IPS DF 6.9 (cell line): ENCODE measurements at regions not wholly inside any gene's neighbourhood (a gene's known extent, or its start where the extent isn't known, plus 50 kb on each side); places are given as distances from the start of the nearest gene placed in this dataset.

ENCODE experiments used
- DNase-seq: peaks from one replicate; pipeline ENCODE4 v3.0.0-alpha.2; 2013; ENCODE audit warnings: low read depth, low spot score
- H3K27ac ChIP-seq: one replicate; pipeline ENCODE4 v1.5.1; 2013; ENCODE audit warnings: low read length, control low read depth
- H3K27me3 ChIP-seq: 2 replicates; pipeline ENCODE4 v1.6.1; 2013; ENCODE audit warnings: mild to moderate bottlenecking, low read length; ENCODE audit not compliant: control insufficient read depth, insufficient read depth
- H3K36me3 ChIP-seq: 2 replicates; pipeline ENCODE4 v1.6.1; 2013; ENCODE audit warnings: low read length; ENCODE audit not compliant: control insufficient read depth, insufficient read depth
- H3K4me1 ChIP-seq: 2 replicates; pipeline ENCODE4 v1.6.1; 2013; ENCODE audit warnings: low read length; ENCODE audit not compliant: control insufficient read depth, insufficient read depth
- H3K4me3 ChIP-seq: 2 replicates; pipeline ENCODE4 v1.5.1; 2013; ENCODE audit warnings: mild to moderate bottlenecking, low read length
- H3K9me3 ChIP-seq: 2 replicates; pipeline ENCODE4 v1.6.1; 2013; ENCODE audit warnings: low read length, inconsistent platforms; ENCODE audit not compliant: control insufficient read depth, insufficient read depth
- WGBS: extraction: QIAGEN DNeasy Blood & Tissue Kit; methylation state at CpG from one replicate; pipeline ENCODE4 v1.1.7; 2013; ENCODE audit warnings: mixed read lengths, missing lambda C conversion rate; ENCODE audit not compliant: insufficient read length, insufficient coverage; 5-methylcytosine and 5-hydroxymethylcytosine counted together

GRCh38 chr7:13542451-13542850 lies 447.0 kb downstream of the ETV1 start:
- no peaks in the 10 kb centered on the region for H3K36me3 ChIP-seq
- peak; percentile 16 for DNase-seq
- no CpG with 5 or more reads among the region's 4 CpGs for WGBS

GRCh38 chr7:13551503-13551902 lies 438.0 kb downstream of the ETV1 start:
- Histone ChIP-seq H3K27me3 (no peaks in the 10 kb centered on the region), H3K4me1 (no peaks in the 10 kb centered on the region), H3K27ac (no peak overlapping the region), H3K9me3 (no peaks in the 10 kb centered on the region), H3K4me3 (no peak overlapping the region), H3K36me3 (no peaks in the 10 kb centered on the region)
- no peak for DNase-seq
- no CpG with 5 or more reads among the region's 3 CpGs for WGBS

More at GRCh38 chr7:13542451-13542850, 447.0 kb downstream of the ETV1 start:
- Histone ChIP-seq H3K4me3 (no peak overlapping the region), H3K27ac (no peak overlapping the region), H3K4me1 (no peaks in the 10 kb centered on the region), H3K27me3 (no peaks in the 10 kb centered on the region), H3K9me3 (no peaks in the 10 kb centered on the region)

GRCh38 chr7:13560441-13560840 lies 429.0 kb downstream of the ETV1 start:
- Histone ChIP-seq H3K9me3 (no peaks in the 10 kb centered on the region), H3K4me1 (no peaks in the 10 kb centered on the region), H3K36me3 (no peaks in the 10 kb centered on the region), H3K4me3 (no peak overlapping the region), H3K27me3 (no peaks in the 10 kb centered on the region), H3K27ac (no peak overlapping the region)
- DNase-seq = no peak

GRCh38 chr7:13563257-13563656 lies 426.2 kb downstream of the ETV1 start:
- whole genome bisulfite sequencing = no CpG with 5 or more reads among the region's 3 CpGs

GRCh38 chr7:13563680-13564079 lies 425.8 kb downstream of the ETV1 start:
- DNase-seq = no peak
- H3K9me3 ChIP-seq = no peaks in the 10 kb centered on the region
- no peaks in the 10 kb centered on the region for H3K4me1 ChIP-seq
- no peaks in the 10 kb centered on the region for H3K27me3 ChIP-seq
- no peak overlapping the region for H3K4me3 ChIP-seq
- no CpG with 5 or more reads among the region's 5 CpGs for WGBS
- H3K36me3 ChIP-seq = no peaks in the 10 kb centered on the region
- no peak overlapping the region for H3K27ac ChIP-seq

More at GRCh38 chr7:13563257-13563656, 426.2 kb downstream of the ETV1 start:
- H3K27me3 ChIP-seq = no peaks in the 10 kb centered on the region
- no peaks in the 10 kb centered on the region for H3K36me3 ChIP-seq
- no peak overlapping the region for H3K27ac ChIP-seq
- no peak overlapping the region for H3K4me3 ChIP-seq
- H3K9me3 ChIP-seq = no peaks in the 10 kb centered on the region
- no peak for DNase-seq
- H3K4me1 ChIP-seq = no peaks in the 10 kb centered on the region

GRCh38 chr7:13577566-13578145 lies 411.8 kb downstream of the ETV1 start:
- Histone ChIP-seq H3K27me3 (no peaks in the 10 kb centered on the region), H3K9me3 (no peaks in the 10 kb centered on the region), H3K36me3 (no peaks in the 10 kb centered on the region), H3K4me3 (no peak overlapping the region), H3K27ac (no peak overlapping the region), H3K4me1 (no peaks in the 10 kb centered on the region)
- no CpG with 5 or more reads among the region's 3 CpGs for WGBS
- DNase-seq = no peak

DNA sequence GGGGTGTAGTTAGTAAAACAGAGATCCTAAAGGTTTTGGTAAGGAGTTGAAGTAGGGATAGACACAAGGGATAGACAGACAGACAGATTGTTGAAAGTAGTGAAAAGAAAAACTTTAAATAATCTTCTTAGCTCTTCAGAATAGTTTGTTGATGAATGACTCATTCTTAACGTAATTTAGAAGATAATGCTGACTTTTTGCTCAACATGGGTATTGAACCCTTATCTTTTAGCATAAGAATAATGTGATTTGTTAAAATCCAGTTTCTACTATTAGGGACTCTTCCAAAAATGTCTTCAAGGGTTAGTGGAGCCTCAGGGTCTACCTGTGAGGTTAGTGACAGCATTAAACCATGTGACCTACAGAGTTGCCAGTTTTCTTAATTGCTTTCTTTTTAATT lies 411.2 kb downstream of the ETV1 start:
- Histone ChIP-seq H3K4me3 (no peak overlapping the region), H3K4me1 (no peaks in the 10 kb centered on the region), H3K27ac (no peak overlapping the region), H3K27me3 (no peaks in the 10 kb centered on the region), H3K36me3 (no peaks in the 10 kb centered on the region), H3K9me3 (no peaks in the 10 kb centered on the region)
- DNase-seq = no peak
- WGBS = no CpG with 5 or more reads among the region's 1 CpG

- Histone ChIP-seq H3K9me3 (no peaks in the 10 kb centered on the region), H3K27ac (no peak overlapping the region), H3K27me3 (no peaks in the 10 kb centered on the region), H3K36me3 (no peaks in the 10 kb centered on the region), H3K4me1 (no peaks in the 10 kb centered on the region), H3K4me3 (no peak overlapping the region)
- DNase-seq = no peak
Measured at GRCh38 chr7:13581097-13581496, 408.4 kb downstream of the ETV1 start.

DNA sequence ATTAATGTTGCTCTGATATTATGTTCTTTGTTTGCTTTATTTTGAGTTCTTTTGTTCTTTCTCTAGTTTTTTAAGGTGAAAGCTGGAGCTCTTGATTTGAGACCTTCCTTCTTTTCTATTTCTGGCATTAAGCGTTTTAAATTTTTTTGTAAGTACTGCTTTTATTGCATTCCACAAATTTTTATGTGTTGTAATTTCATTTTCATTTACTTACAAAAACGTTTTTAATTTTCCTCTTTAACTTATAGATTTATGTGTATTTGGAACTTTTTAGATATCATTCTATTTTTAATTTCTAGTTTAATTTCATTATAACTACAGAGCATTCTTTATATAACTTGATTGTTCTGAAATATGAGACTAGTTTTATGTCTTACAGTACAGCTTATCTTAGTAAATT lies 395.6 kb downstream of the ETV1 start:
- Histone ChIP-seq H3K27me3 (no peaks in the 10 kb centered on the region), H3K27ac (no peak overlapping the region), H3K9me3 (no peaks in the 10 kb centered on the region; the same call in 1 of the 2 replicates), H3K36me3 (0 out of 2 replicates have a peak, but pooled peaks cover 2% of the 10 kb centered on the region), H3K4me3 (no peak overlapping the region), H3K4me1 (no peaks in the 10 kb centered on the region)
- WGBS = no CpG with 5 or more reads among the region's 2 CpGs
- no peak for DNase-seq

DNA sequence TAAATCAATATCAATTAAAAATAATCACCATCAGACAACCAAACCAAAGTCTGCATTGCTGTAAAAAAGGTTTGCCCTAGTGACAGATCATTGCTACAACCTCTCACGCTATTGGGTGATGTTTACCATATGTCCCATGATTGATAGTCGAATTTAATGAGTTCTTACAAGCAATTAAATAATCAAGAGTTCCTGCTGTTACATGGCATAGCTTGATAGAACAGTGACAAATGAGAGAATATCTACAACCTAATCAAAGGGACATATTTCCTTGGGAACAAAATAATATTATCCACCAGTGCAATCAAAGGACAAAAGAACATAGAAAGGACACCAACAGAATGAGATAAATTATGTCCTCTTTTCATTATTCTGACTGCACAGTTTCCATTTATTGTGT lies 387.4 kb downstream of the ETV1 start:
- WGBS = no CpG with 5 or more reads among the region's 2 CpGs
- Histone ChIP-seq H3K36me3 (no peaks in the 10 kb centered on the region), H3K27ac (no peak overlapping the region), H3K4me3 (no peak overlapping the region), H3K4me1 (no peaks in the 10 kb centered on the region), H3K27me3 (no peaks in the 10 kb centered on the region), H3K9me3 (no peaks in the 10 kb centered on the region)
- DNase-seq = no peak

DNA sequence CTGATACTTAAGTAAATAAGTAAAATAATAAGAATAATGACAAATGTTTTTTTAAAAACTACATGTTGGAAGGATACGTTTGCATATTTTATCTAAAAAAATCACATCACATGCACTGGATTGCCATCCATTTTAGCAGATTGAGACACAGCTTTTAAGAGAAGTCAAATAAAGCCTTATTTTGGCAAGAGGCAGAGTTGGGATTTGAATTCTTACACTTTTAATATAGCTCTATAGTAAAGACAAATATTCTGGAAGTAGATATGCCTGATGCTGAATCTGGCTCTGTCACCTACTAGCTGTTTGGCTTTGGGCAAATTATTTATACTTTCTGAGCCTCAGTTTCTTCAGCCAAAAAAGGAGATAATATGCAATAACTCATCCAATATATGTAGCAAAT lies 386.4 kb downstream of the ETV1 start:
- H3K27me3 ChIP-seq = no peaks in the 10 kb centered on the region
- H3K4me1 ChIP-seq = no peaks in the 10 kb centered on the region
- DNase-seq = no peak
- no peak overlapping the region for H3K4me3 ChIP-seq
- no peaks in the 10 kb centered on the region for H3K36me3 ChIP-seq
- H3K27ac ChIP-seq = no peak overlapping the region
- no CpG with 5 or more reads among the region's 1 CpG for WGBS
- H3K9me3 ChIP-seq = no peaks in the 10 kb centered on the region
